SK-N-MC (cell line): ENCODE measurements at regions not wholly inside any gene's neighbourhood (a gene's known extent, or its start where the extent isn't known, plus 50 kb on each side); places are given as distances from the start of the nearest gene placed in this dataset.

Source experiments
- EZH2 ChIP-seq: fragments of 200-600 bp; sonication (generic); IDR thresholded peaks from one replicate; pipeline ENCODE4 v1.6.1; 2017; ENCODE audit warnings: antibody characterized with exemption
- FOXP2 ChIP-seq: optimal IDR thresholded peaks from 2 replicates; pipeline ENCODE3; 2011; ENCODE audit warnings: mild to moderate bottlenecking, moderate library complexity; ENCODE audit not compliant: insufficient read depth; ENCODE audit errors: extremely low read length, control extremely low read depth
- POLR2AphosphoS5 ChIP-seq: IDR thresholded peaks from 2 replicates; pipeline ENCODE4 v1.6.1; 2012; ENCODE audit warnings: mild to moderate bottlenecking, low read depth, low read length, borderline replicate concordance

DNA sequence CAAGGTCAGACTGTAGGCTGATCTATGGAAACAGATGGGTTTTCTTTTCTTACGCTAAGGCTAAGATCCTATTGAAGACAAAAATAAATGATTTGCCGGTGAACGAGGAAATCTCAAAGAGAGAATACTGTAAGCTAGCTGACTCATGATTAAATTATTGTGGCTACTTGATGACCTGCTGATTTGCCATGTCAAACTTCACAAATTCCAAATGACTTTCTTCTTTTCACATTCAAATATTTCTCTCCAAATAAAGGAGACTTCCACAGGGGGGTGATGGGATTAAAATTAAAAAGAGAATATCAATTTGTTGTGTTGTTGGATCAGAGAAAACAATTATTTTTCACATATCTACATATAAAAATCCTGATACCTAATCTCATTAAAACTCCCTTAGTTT lies 860.6 kb upstream of the ZWINT start:
- no peak for TF ChIP-seq POLR2AphosphoS5
- TF ChIP-seq EZH2: no peak
- TF ChIP-seq FOXP2: no peak
